ENCODE measurements at regions not wholly inside any gene's neighbourhood (a gene's known extent, or its start where the extent isn't known, plus 50 kb on each side); places are given as distances from the start of the nearest gene placed in this dataset.

GRCh38 chr2:8160959-8161358, 520.9 kb upstream of the ID2 start:
- DNase-seq (ENCODE audit: low read depth): no peak

GRCh38 chr2:8162552-8162951, 519.3 kb upstream of the ID2 start:
- TF ChIP-seq CTCF (IDR thresholded peaks at IDR 0.05; ENCODE audit: low read depth, low read length) (no peak), POLR2A (IDR thresholded peaks at IDR 0.05; ENCODE audit: extremely low read depth, insufficient read length) (no peak), MAX (IDR thresholded peaks at IDR 0.05; ENCODE audit: low read depth, low read length) (no peak), MYC (IDR thresholded peaks at IDR 0.05; ENCODE audit: low read depth, low read length) (no peak)
- no peak overlapping the region for H3K4me3 ChIP-seq (ENCODE audit: low read depth, low read length)
- DNase-seq (ENCODE audit: low read depth): no peak

More at GRCh38 chr2:8160959-8161358, 520.9 kb upstream of the ID2 start:
- H3K4me3 ChIP-seq (ENCODE audit: low read depth, low read length): no peak overlapping the region
- TF ChIP-seq MAX (IDR thresholded peaks at IDR 0.05; ENCODE audit: low read depth, low read length) (no peak), MYC (IDR thresholded peaks at IDR 0.05; ENCODE audit: low read depth, low read length) (no peak), POLR2A (IDR thresholded peaks at IDR 0.05; ENCODE audit: extremely low read depth, insufficient read length) (no peak), CTCF (IDR thresholded peaks at IDR 0.05; ENCODE audit: low read depth, low read length) (no peak)

- no peak for DNase-seq (ENCODE audit: low read depth)
- no peak for TF ChIP-seq MYC (IDR thresholded peaks at IDR 0.05; ENCODE audit: low read depth, low read length)
- no peak for TF ChIP-seq CTCF (IDR thresholded peaks at IDR 0.05; ENCODE audit: low read depth, low read length)
- TF ChIP-seq MAX (IDR thresholded peaks at IDR 0.05; ENCODE audit: low read depth, low read length): no peak
- no peak overlapping the region for H3K4me3 ChIP-seq (ENCODE audit: low read depth, low read length)
Observed at GRCh38 chr2:8165550-8165949, 516.3 kb upstream of the ID2 start.

- TF ChIP-seq CTCF (IDR thresholded peaks at IDR 0.05; ENCODE audit: low read depth, low read length) (no peak), MYC (IDR thresholded peaks at IDR 0.05; ENCODE audit: low read depth, low read length) (no peak), POLR2A (IDR thresholded peaks at IDR 0.05; ENCODE audit: extremely low read depth, insufficient read length) (no peak), MAX (IDR thresholded peaks at IDR 0.05; ENCODE audit: low read depth, low read length) (no peak)
- H3K4me3 ChIP-seq (ENCODE audit: low read depth, low read length): no peak overlapping the region
- DNase-seq (ENCODE audit: low read depth): no peak
Observed at GRCh38 chr2:8168022-8168717, 513.7 kb upstream of the ID2 start.

GRCh38 chr2:8168876-8169424, 512.9 kb upstream of the ID2 start:
- H3K4me3 ChIP-seq (ENCODE audit: low read depth, low read length): no peak overlapping the region
- no peak for DNase-seq (ENCODE audit: low read depth)
- TF ChIP-seq CTCF (IDR thresholded peaks at IDR 0.05; ENCODE audit: low read depth, low read length) (no peak), MAX (IDR thresholded peaks at IDR 0.05; ENCODE audit: low read depth, low read length) (no peak), MYC (IDR thresholded peaks at IDR 0.05; ENCODE audit: low read depth, low read length) (no peak), POLR2A (IDR thresholded peaks at IDR 0.05; ENCODE audit: extremely low read depth, insufficient read length) (no peak)

All from NB4 (cell line).